Keratinocyte (primary cell): ENCODE measurements at regions not wholly inside any gene's neighbourhood (a gene's known extent, or its start where the extent isn't known, plus 50 kb on each side); places are given as distances from the start of the nearest gene placed in this dataset.

Experiments
- DNase-seq: peaks from one replicate; pipeline ENCODE4 v3.0.0-alpha.2; 2011; ENCODE audit warnings: low read depth, missing footprints, low spot score
- FAIRE-seq: peaks from 2 replicates; lab custom pipeline; 2011; peaks lifted over from hg19 to GRCh38; lab: Jason Lieb, UNC
- H2AFZ ChIP-seq: 2 replicates; pipeline ENCODE4 v1.6.0; 2012; ENCODE audit warnings: low read length, control low read depth, inconsistent platforms; ENCODE audit not compliant: control insufficient read depth
- H3K27ac ChIP-seq: 2 replicates; pipeline ENCODE4 v1.5.1; 2011; ENCODE audit warnings: low read length; ENCODE audit not compliant: control insufficient read depth, insufficient read depth
- H3K27me3 ChIP-seq: 3 replicates; pipeline ENCODE4 v1.6.0; 2011; ENCODE audit warnings: low read length; ENCODE audit not compliant: control insufficient read depth, insufficient read depth; ENCODE audit errors: extremely low read depth
- H3K36me3 ChIP-seq, 2 experiments: 2 replicates in 1 of 2; 3 replicates in 1 of 2; pipeline ENCODE4 v1.5.1; 2011; ENCODE audit warnings: low read length in 2 of 2, mild to moderate bottlenecking in 1 of 2; ENCODE audit not compliant: control insufficient read depth in 2 of 2, insufficient read depth in 2 of 2; ENCODE audit errors: extremely low read depth in 1 of 2
- H3K4me1 ChIP-seq: 3 replicates; pipeline ENCODE4 v1.5.1; 2011; ENCODE audit warnings: low read length; ENCODE audit not compliant: control insufficient read depth, insufficient read depth; ENCODE audit errors: extremely low read depth
- H3K4me2 ChIP-seq: 3 replicates; pipeline ENCODE4 v1.6.0; 2011; ENCODE audit warnings: low read depth, low read length; ENCODE audit not compliant: control insufficient read depth, insufficient read depth; ENCODE audit errors: extremely low read depth
- H3K4me3 ChIP-seq, 3 experiments: fragments of 200-600 bp in 1 of 3; sonication (generic) in 1 of 3; 2 replicates in 2 of 3; 3 replicates in 1 of 3; pipeline ENCODE4 v1.5.1; 2011 to 2016; ENCODE audit warnings: low read length in 3 of 3, mild to moderate bottlenecking in 3 of 3, control low read depth in 2 of 3, inconsistent platforms in 1 of 3, low read depth in 1 of 3, mixed read lengths in 1 of 3, mixed run types in 1 of 3, moderate library complexity in 1 of 3; ENCODE audit not compliant: control insufficient read depth in 2 of 3, insufficient read depth in 2 of 3; ENCODE audit errors: extremely low read depth in 1 of 3
- H3K79me2 ChIP-seq: 2 replicates; pipeline ENCODE4 v1.6.0; 2012; ENCODE audit warnings: low read length; ENCODE audit not compliant: control insufficient read depth, insufficient read depth
- H3K9ac ChIP-seq: 3 replicates; pipeline ENCODE4 v1.6.0; 2011; ENCODE audit warnings: low read length; ENCODE audit not compliant: control insufficient read depth, insufficient read depth; ENCODE audit errors: extremely low read depth
- H3K9me1 ChIP-seq: 3 replicates; pipeline ENCODE4 v1.6.0; 2011; ENCODE audit warnings: low read length; ENCODE audit not compliant: control insufficient read depth, insufficient read depth; ENCODE audit errors: extremely low read depth
- H3K9me3 ChIP-seq: 2 replicates; pipeline ENCODE4 v1.5.1; 2012; ENCODE audit warnings: low read depth, low read length; ENCODE audit not compliant: control insufficient read depth
- H4K20me1 ChIP-seq: 3 replicates; pipeline ENCODE4 v1.6.0; 2011; ENCODE audit warnings: low read length; ENCODE audit not compliant: control insufficient read depth, insufficient read depth; ENCODE audit errors: extremely low read depth
- EZH2 ChIP-seq: IDR thresholded peaks from one replicate; pipeline ENCODE4 v1.6.1; 2012; ENCODE audit warnings: inconsistent platforms, mild to moderate bottlenecking, low read length, moderate library complexity
- dilution Hi-C: fragments of 300-500 bp; cut with MboI; formaldehyde crosslinking; loops from one replicate; pipeline ENCODE4 v1.7.0; 2020; ENCODE audit warnings: low sequenced_read_pairs; ENCODE audit not compliant: extremely low pct_ligation_motif_present
- TF ChIP-seq, protein P1 (sequence below), 3 experiments: IDR thresholded peaks in 1 of 3; conservative IDR thresholded peaks in 1 of 3; optimal IDR thresholded peaks in 1 of 3; 2 replicates in 2 of 3; 3 replicates in 1 of 3; pipeline versions ENCODE3 to v1.5.1; 2011; ENCODE audit warnings: low read length in 3 of 3, mild to moderate bottlenecking in 3 of 3, moderate library complexity in 2 of 3, control low read depth in 1 of 3, inconsistent platforms in 1 of 3; ENCODE audit not compliant: insufficient read depth in 2 of 3; ENCODE audit errors: extremely low read depth in 1 of 3

GRCh38 chr12:89892436-89892835 lies 183.8 kb upstream of the ATP2B1 start:
- H3K4me3 ChIP-seq = no peak overlapping the region
- H2AFZ ChIP-seq = no peak overlapping the region
- H3K27ac ChIP-seq = no peak overlapping the region
- no peaks in the 10 kb centered on the region for H3K36me3 ChIP-seq
- no peak overlapping the region for H3K4me2 ChIP-seq
- no peaks in the 10 kb centered on the region for H3K27me3 ChIP-seq
- no peaks in the 10 kb centered on the region for H3K9me1 ChIP-seq
- DNase-seq (no peak), FAIRE-seq (no peak)
- peaks cover 23% of the 10 kb centered on the region for H3K4me1 ChIP-seq
- no peak for TF ChIP-seq EZH2
- TF ChIP-seq, protein P1, sequence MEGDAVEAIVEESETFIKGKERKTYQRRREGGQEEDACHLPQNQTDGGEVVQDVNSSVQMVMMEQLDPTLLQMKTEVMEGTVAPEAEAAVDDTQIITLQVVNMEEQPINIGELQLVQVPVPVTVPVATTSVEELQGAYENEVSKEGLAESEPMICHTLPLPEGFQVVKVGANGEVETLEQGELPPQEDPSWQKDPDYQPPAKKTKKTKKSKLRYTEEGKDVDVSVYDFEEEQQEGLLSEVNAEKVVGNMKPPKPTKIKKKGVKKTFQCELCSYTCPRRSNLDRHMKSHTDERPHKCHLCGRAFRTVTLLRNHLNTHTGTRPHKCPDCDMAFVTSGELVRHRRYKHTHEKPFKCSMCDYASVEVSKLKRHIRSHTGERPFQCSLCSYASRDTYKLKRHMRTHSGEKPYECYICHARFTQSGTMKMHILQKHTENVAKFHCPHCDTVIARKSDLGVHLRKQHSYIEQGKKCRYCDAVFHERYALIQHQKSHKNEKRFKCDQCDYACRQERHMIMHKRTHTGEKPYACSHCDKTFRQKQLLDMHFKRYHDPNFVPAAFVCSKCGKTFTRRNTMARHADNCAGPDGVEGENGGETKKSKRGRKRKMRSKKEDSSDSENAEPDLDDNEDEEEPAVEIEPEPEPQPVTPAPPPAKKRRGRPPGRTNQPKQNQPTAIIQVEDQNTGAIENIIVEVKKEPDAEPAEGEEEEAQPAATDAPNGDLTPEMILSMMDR (optimal IDR thresholded peaks at IDR 0.05 in 1 of 3, IDR thresholded peaks at IDR 0.05 in 1 of 3, conservative IDR thresholded peaks at IDR 0.05 in 1 of 3; ENCODE audit: extremely low read depth in 1 of 3, insufficient read depth in 2 of 3, low read length in 3 of 3) = no peak
- H3K9ac ChIP-seq = no peak overlapping the region
- dilution Hi-C loops = no loop called here
- no peaks in the 10 kb centered on the region for H4K20me1 ChIP-seq
- no peaks in the 10 kb centered on the region for H3K79me2 ChIP-seq
- no peaks in the 10 kb centered on the region for H3K9me3 ChIP-seq

- H2AFZ ChIP-seq = no peak overlapping the region
- H4K20me1 ChIP-seq = no peaks in the 10 kb centered on the region
- FAIRE-seq (no peak), DNase-seq (no peak)
- H3K36me3 ChIP-seq = no peaks in the 10 kb centered on the region
- no peaks in the 10 kb centered on the region for H3K9me3 ChIP-seq
- H3K27me3 ChIP-seq = no peaks in the 10 kb centered on the region
- H3K4me2 ChIP-seq = no peak overlapping the region
- H3K9me1 ChIP-seq = no peaks in the 10 kb centered on the region
- dilution Hi-C loops = no loop called here
- H3K4me1 ChIP-seq = peaks cover 23% of the 10 kb centered on the region
- TF ChIP-seq, protein P1 (optimal IDR thresholded peaks at IDR 0.05 in 1 of 3, IDR thresholded peaks at IDR 0.05 in 1 of 3, conservative IDR thresholded peaks at IDR 0.05 in 1 of 3; ENCODE audit: extremely low read depth in 1 of 3, insufficient read depth in 2 of 3, low read length in 3 of 3) = no peak
- TF ChIP-seq EZH2 = no peak
- no peak overlapping the region for H3K4me3 ChIP-seq
- no peak overlapping the region for H3K9ac ChIP-seq
- no peaks in the 10 kb centered on the region for H3K79me2 ChIP-seq
- no peak overlapping the region for H3K27ac ChIP-seq
These were observed 183.3 kb upstream of the ATP2B1 start for GRCh38 chr12:89891933-89892332.
